Transverse colon (tissue), 4 donors: ENCODE measurements at regions not wholly inside any gene's neighbourhood (a gene's known extent, or its start where the extent isn't known, plus 50 kb on each side); places are given as distances from the start of the nearest gene placed in this dataset.

Source experiments
- DNase-seq: peaks from one replicate; pipeline ENCODE4 v3.0.0-alpha.2; 2019
- H3K27ac ChIP-seq, 4 donors: fragments of 200-600 bp; sonication (generic); 2 replicates each; pipeline ENCODE4 v1.5.1; 2016 to 2018; ENCODE audit warnings: inconsistent platforms in 4 of 4
- H3K27me3 ChIP-seq: fragments of 200-600 bp; sonication (generic); 2 replicates; pipeline ENCODE4 v1.5.1; 2017; ENCODE audit warnings: inconsistent platforms
- H3K36me3 ChIP-seq, 4 donors: fragments of 200-600 bp; sonication (generic); 2 replicates each; pipeline ENCODE4 v1.5.1; 2017 to 2019; ENCODE audit warnings: inconsistent platforms in 4 of 4
- H3K4me1 ChIP-seq, 4 donors: fragments of 200-600 bp; sonication (generic); 2 replicates each; pipeline ENCODE4 v1.5.1; 2017 to 2020; ENCODE audit warnings: inconsistent platforms in 4 of 4
- H3K4me3 ChIP-seq, 4 donors: fragments of 200-600 bp; sonication (generic); 1 replicate in 1 of 4; 2 replicates in 3 of 4; pipeline versions ENCODE4 v1.5.1 to v1.6.1; 2017 to 2019; ENCODE audit warnings: inconsistent platforms in 4 of 4
- H3K9me3 ChIP-seq, 2 donors: fragments of 200-600 bp; sonication (generic); 2 replicates each; pipeline ENCODE4 v1.5.1; 2017 to 2019; ENCODE audit warnings: inconsistent platforms in 2 of 2
- EP300 ChIP-seq: sonication (generic); formaldehyde crosslinking; IDR thresholded peaks from one replicate; pipeline ENCODE4 v1.6.1; 2017; ENCODE audit warnings: antibody characterized with exemption, low read depth
- POLR2A ChIP-seq: fragments of 450-650 bp; IDR thresholded peaks from one replicate; pipeline ENCODE4 v1.6.1; 2016; ENCODE audit warnings: antibody characterized with exemption, mild to moderate bottlenecking, moderate library complexity
- POLR2AphosphoS5 ChIP-seq, 3 donors: sonication (generic); formaldehyde crosslinking; IDR thresholded peaks; one replicate each; pipeline ENCODE4 v1.6.1; 2016; ENCODE audit warnings: antibody characterized with exemption in 3 of 3
- WGBS, 2 donors: methylation state at CpG; one replicate each; pipeline ENCODE4 v1.1.5; 2018; ENCODE audit warnings: low coverage in 1 of 2; 5-methylcytosine and 5-hydroxymethylcytosine counted together
- in situ Hi-C, 4 donors: fragments of 200-750 bp; cut with MboI; loops; one replicate each; pipeline versions ENCODE4 v1.15.0 to v1.15.1; 2017; ENCODE audit warnings: low sequenced_read_pairs in 3 of 4, low pct_ligation_motif_present in 1 of 4, low pct_unique_long_range_greater_than_20kb in 1 of 4
- intact Hi-C: fragments of 100-400 bp; cut with DNase I; formaldehyde crosslinking; loops from one replicate; pipeline ENCODE4 v1.15.1; 2023; ENCODE audit warnings: low total_unique reads
- TF ChIP-seq, protein P1 (sequence below), 5 experiments: fragments of 200-600 bp in 3 of 5; fragments of 450-650 bp in 2 of 5; sonication (generic) in 3 of 5; IDR thresholded peaks; 1 replicate in 2 of 5; 2 replicates in 3 of 5; pipeline ENCODE4 v1.5.1; 2016 to 2017; ENCODE audit warnings: antibody characterized with exemption in 5 of 5, inconsistent platforms in 3 of 5, mild to moderate bottlenecking in 2 of 5, moderate library complexity in 1 of 5

DNA sequence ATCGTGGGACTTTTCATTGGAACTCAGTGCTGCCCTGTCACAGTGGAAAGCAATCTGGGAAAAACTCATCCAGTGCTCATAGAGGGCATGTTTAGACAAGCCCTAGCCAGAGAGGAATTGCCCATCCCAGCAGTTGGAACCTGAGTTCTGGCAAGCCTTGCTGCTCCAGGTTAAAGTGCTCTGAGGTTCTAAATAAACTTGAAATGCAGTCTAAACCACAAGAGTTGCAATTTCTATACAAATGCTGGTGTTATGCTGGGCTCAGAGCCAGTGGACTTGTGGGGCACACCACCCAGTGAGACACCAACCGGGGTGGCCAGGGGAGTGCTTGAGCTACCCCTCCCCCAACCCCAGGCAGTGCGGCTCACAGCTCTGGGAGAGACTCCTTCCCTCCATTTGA lies 142.8 kb upstream of the PPP1R2C start:
- H3K9me3 ChIP-seq: no peaks in the 10 kb centered on the region
- H3K4me3 ChIP-seq: no peak overlapping the region
- no peak for DNase-seq
- H3K27me3 ChIP-seq: no peaks in the 10 kb centered on the region
- no peak overlapping the region for H3K27ac ChIP-seq
- H3K36me3 ChIP-seq: no peaks in the 10 kb centered on the region
- no peaks in the 10 kb centered on the region for H3K4me1 ChIP-seq
- 79% methylated on average over 3 of the region's 3 CpGs; no CpG with 5 or more reads in 1 of the 2 donors for WGBS, 2 donors
- in situ Hi-C loops (no loop called here), intact Hi-C loops (no loop called here)
- TF ChIP-seq, protein P1, sequence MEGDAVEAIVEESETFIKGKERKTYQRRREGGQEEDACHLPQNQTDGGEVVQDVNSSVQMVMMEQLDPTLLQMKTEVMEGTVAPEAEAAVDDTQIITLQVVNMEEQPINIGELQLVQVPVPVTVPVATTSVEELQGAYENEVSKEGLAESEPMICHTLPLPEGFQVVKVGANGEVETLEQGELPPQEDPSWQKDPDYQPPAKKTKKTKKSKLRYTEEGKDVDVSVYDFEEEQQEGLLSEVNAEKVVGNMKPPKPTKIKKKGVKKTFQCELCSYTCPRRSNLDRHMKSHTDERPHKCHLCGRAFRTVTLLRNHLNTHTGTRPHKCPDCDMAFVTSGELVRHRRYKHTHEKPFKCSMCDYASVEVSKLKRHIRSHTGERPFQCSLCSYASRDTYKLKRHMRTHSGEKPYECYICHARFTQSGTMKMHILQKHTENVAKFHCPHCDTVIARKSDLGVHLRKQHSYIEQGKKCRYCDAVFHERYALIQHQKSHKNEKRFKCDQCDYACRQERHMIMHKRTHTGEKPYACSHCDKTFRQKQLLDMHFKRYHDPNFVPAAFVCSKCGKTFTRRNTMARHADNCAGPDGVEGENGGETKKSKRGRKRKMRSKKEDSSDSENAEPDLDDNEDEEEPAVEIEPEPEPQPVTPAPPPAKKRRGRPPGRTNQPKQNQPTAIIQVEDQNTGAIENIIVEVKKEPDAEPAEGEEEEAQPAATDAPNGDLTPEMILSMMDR (IDR thresholded peaks at IDR 0.05): no peak
- TF ChIP-seq POLR2AphosphoS5 (IDR thresholded peaks at IDR 0.05): no peak
- TF ChIP-seq EP300: no peak
- no peak for TF ChIP-seq POLR2A

GRCh38 chrX:42930071-42930470 lies 152.1 kb upstream of the PPP1R2C start:
- Histone ChIP-seq H3K27ac (no peak overlapping the region), H3K4me3 (no peak overlapping the region), H3K9me3 (no peaks in the 10 kb centered on the region), H3K36me3 (no peaks in the 10 kb centered on the region), H3K4me1 (no peaks in the 10 kb centered on the region), H3K27me3 (no peaks in the 10 kb centered on the region)
- no peak for TF ChIP-seq POLR2A
- TF ChIP-seq EP300: no peak
- in situ Hi-C loops: no loop called here
- intact Hi-C loops: no loop called here
- DNase-seq: no peak
- 90% methylated on average over 1 of the region's 1 CpG; no CpG with 5 or more reads in 1 of the 2 donors for WGBS, 2 donors

DNA sequence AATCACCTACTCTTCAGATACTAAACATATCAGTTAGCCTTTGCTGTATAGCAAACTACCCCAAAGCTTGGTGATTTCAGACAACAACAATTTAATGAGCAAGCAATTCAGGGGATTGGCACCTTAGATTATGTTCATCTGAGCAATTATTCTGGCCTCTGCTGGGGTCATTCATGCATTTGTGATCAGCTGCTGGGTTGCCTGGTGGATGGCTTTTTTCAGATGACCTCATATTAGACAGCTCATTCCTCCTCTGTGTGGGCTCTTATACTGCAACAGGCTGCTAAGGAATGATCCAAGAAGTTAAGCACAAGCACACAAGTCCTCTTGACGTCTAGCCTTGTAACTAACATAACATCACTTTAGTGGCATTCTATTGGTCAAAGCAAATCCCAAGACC lies 153.0 kb upstream of the PPP1R2C start:
- 58% methylated on average over 1 of the region's 1 CpG; no CpG with 5 or more reads in 1 of the 2 donors for WGBS, 2 donors
- Histone ChIP-seq H3K4me1 (no peaks in the 10 kb centered on the region), H3K9me3 (no peaks in the 10 kb centered on the region), H3K27me3 (no peaks in the 10 kb centered on the region), H3K4me3 (no peak overlapping the region), H3K36me3 (no peaks in the 10 kb centered on the region), H3K27ac (no peak overlapping the region)
- intact Hi-C loops: no loop called here
- in situ Hi-C loops: no loop called here
- no peak for TF ChIP-seq POLR2A
- TF ChIP-seq POLR2AphosphoS5 (IDR thresholded peaks at IDR 0.05): no peak
- TF ChIP-seq, protein P1 (IDR thresholded peaks at IDR 0.05): no peak
- no peak for TF ChIP-seq EP300
- no peak for DNase-seq

GRCh38 chrX:42933187-42933586 lies 155.2 kb upstream of the PPP1R2C start:
- TF ChIP-seq EP300: no peak
- TF ChIP-seq POLR2A: no peak
- TF ChIP-seq, protein P1 (IDR thresholded peaks at IDR 0.05): no peak
- no peak for TF ChIP-seq POLR2AphosphoS5 (IDR thresholded peaks at IDR 0.05)
- H3K4me1 ChIP-seq: no peaks in the 10 kb centered on the region
- in situ Hi-C loops (no loop called here), intact Hi-C loops (no loop called here)
- H3K4me3 ChIP-seq: no peak overlapping the region
- no peak overlapping the region for H3K27ac ChIP-seq
- 38% methylated on average over 1 of the region's 1 CpG; no CpG with 5 or more reads in 1 of the 2 donors for WGBS, 2 donors
- H3K27me3 ChIP-seq: no peaks in the 10 kb centered on the region
- no peak for DNase-seq
- H3K36me3 ChIP-seq: no peaks in the 10 kb centered on the region
- H3K9me3 ChIP-seq: no peaks in the 10 kb centered on the region
